ENCODE measurements at regions not wholly inside any gene's neighbourhood (a gene's known extent, or its start where the extent isn't known, plus 50 kb on each side); places are given as distances from the start of the nearest gene placed in this dataset.

DNA sequence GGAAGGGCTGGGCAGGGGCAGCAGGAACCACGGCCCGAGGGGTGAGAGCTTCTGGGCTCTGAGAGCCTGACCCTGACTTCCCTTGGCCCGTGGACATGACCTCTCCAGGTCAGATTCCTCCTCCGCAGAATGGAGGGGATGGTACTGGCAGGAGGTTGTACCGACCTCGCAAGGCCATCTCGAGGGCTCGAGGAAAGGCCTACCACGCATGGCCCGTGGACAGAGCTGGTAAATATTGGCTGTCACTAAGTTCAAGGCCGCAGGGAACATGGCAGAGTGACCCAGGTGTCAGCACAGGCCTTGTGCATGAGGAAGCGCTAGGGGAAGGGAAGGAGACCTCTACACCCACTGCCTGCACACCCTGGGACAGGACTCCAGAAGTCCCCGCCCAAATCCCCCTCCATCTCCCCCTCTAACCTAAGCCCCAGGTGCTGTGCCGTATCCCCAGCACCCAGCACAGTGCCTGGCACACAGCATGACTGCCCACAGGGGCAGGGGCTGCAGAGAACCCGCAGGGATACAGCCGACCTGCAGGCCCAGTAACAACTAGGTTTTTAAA lies 54.9 kb upstream of the PPP2R5C start:
- DNase-seq (ENCODE audit: low spot score) = no peak

DNA sequence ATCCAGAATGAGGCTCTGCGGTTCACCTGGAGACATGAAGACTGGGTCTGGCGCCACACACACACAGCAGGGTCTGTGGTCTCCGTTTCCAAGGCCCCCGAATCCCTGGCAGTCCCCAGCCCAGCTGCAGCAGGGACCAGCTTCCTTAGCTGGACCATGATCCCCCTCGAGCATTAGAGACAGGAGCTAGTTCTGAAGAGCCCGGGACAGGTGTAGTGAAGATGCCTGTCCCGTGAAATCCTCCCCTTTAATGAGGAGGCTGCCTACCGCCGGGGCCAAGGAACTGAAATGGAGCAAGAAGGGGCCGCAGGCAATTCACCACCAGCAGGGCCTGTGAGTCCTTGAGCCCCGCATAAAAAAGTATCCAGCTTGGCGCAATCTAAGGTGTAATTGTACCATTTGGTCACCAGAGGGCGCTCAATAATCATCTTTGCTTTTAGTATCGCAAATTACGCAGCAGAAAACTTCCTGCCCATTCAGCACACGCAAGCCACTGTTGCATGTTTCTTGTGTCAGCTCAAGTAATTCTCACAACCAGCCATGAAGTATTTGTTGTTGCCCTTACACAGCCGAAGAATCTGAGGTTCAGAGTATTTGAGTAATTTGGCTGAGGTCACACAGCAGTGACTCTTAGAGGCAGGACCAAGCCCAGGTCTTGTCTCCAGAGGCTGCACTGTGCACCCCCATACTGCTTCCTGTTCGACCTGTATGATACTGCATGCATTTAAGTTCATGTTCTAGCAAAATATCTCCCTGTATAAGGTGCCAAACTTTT lies 54.3 kb upstream of the PPP2R5C start:
- DNase-seq (ENCODE audit: low spot score) = peak; percentile 67

- no peak for DNase-seq (ENCODE audit: low spot score)
Observed at GRCh38 chr14:101707863-101708620, 53.5 kb upstream of the PPP2R5C start.

GRCh38 chr14:101708853-101709532 lies 52.5 kb upstream of the PPP2R5C start:
- DNase-seq (ENCODE audit: low spot score) = no peak

- no peak for DNase-seq (ENCODE audit: low spot score)
Observed at GRCh38 chr14:101709533-101709881, 52.0 kb upstream of the PPP2R5C start.

DNA sequence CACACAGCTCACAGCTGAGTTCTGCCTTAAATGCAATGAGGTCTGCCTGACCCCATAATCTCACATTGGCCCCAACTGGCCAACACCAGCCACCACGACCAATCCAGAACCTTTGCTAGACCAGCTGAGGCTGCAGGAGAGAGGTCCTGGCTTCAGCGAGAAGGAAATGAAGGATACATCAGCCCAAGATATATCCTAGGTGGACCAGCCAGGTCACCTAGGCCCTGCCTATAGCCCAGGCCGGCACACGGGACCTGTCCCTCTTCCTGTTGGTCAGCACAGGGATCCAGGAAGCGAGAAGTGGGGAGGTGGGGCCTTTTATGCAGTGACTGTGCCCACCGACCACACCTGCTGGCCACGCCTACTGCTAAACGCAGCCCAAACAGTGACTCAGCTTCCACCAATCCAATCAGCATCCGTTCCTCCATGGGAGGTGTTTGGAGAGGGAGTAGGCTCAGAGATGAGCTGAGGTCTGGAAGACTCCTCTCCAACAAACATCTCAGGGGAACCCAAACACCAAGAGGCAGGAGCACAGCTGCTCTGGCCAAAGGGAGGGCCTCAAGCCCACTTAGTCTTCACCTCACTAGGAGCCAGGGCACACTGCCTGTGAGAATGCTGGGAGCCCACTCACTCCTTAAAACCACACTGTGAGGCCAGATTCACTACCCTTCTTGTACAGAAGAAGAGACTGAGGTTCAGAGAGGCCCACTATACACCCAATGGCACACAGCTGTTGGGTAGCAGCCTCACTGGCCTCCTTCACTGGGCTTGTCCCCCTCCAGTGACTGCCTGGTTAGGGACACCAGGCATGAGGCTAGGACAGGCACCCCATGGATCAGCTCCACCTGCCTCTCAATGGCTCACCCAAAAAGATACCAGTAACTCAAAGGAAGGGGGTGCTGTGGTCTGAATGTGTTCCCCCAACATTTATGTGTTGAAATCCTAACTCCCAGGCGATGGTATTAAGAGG lies 51.3 kb upstream of the PPP2R5C start:
- DNase-seq (ENCODE audit: low spot score) = no peak

DNA sequence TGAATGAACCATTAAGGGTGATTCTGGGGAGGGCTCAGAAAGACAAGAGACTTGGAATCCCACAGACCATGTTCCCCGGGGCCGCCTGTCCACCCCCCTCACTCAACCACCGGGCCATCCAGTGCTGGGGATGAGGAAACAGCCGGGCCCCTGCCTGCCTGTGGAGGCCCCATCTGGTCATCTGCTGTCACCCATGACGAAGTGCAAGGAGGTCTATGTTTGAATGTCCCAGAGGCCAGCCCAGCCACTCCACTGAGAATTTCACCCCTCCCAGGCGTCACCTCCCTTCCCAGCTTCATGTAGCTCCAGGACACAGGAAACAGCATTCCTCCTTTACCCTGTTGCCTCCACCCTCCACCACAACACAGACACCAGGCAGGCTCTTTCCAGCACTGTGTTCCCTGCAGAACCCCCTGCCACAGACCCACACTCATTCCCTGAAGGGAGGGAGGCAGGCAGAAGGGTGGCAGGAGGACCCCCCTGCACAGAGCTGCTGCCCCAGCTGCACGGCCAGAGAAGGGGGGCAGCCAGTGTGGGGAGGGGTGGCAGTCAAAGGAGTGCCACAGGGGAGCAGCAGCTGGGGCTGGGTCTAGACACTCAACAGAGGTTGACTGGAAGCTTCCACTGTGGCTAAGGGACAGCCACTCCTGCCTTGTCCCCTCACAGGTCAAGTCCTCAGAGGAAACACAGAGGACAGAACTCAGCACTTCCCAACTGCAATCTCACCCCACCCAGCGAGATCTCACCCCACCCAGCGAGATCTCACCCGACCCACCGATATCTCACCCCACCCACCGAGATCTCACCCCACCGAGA lies 50.3 kb upstream of the PPP2R5C start:
- no peak for DNase-seq (ENCODE audit: low spot score)

Measured in SK-N-DZ (cell line).